H1 (cell line): ENCODE measurements at regions not wholly inside any gene's neighbourhood (a gene's known extent, or its start where the extent isn't known, plus 50 kb on each side); places are given as distances from the start of the nearest gene placed in this dataset.

ENCODE experiments used
- CTCF ChIA-PET: fragments of 300-600 bp; sonication (Branson Sonifier 250); formaldehyde crosslinking; loops from one replicate; lab custom pipeline; 2021; ENCODE audit not compliant: partially characterized antibody; lab: Charles Lee
- POLR2A ChIA-PET: fragments of 300-600 bp; sonication (Branson Sonifier 250); formaldehyde crosslinking; loops from one replicate; lab custom pipeline; 2021; ENCODE audit warnings: inconsistent platforms; ENCODE audit not compliant: partially characterized antibody; lab: Charles Lee
- DNase-seq, 2 experiments: peaks; one replicate each; pipeline versions ENCODE4 v3.0.0 to v3.0.0-alpha.2; 2010 to 2022; ENCODE audit warnings: low spot score in 2 of 2, low read depth in 1 of 2, mixed read lengths in 1 of 2
- FAIRE-seq: peaks from 2 replicates; lab custom pipeline; 2011; peaks lifted over from hg19 to GRCh38; lab: Jason Lieb, UNC
- H2AFZ ChIP-seq: 2 replicates; pipeline ENCODE4 v1.8.1; 2012; ENCODE audit warnings: low read length, inconsistent platforms
- H2AK5ac ChIP-seq: 2 replicates; pipeline ENCODE4 v1.6.1; 2013; ENCODE audit warnings: low read depth, low read length
- H2BK120ac ChIP-seq: replicated peaks from 2 replicates; pipeline ENCODE3; 2013; ENCODE audit warnings: low read depth, low read length, inconsistent platforms
- H2BK12ac ChIP-seq: 2 replicates; pipeline ENCODE4 v1.6.1; 2013; ENCODE audit warnings: low read depth, low read length
- H2BK15ac ChIP-seq: 2 replicates; pipeline ENCODE4 v1.6.1; 2013; ENCODE audit warnings: low read length
- H2BK20ac ChIP-seq: 2 replicates; pipeline ENCODE4 v1.6.1; 2013; ENCODE audit warnings: low read length
- H2BK5ac ChIP-seq: 2 replicates; pipeline ENCODE4 v1.6.1; 2013; ENCODE audit warnings: low read depth, low read length
- H3K14ac ChIP-seq: 2 replicates; pipeline ENCODE4 v1.6.1; 2013; ENCODE audit warnings: inconsistent platforms; ENCODE audit not compliant: insufficient read length
- H3K18ac ChIP-seq: 2 replicates; pipeline ENCODE4 v1.6.1; 2013; ENCODE audit warnings: low read length; ENCODE audit errors: extremely low read depth
- H3K23ac ChIP-seq: 2 replicates; pipeline ENCODE4 v1.6.1; 2013; ENCODE audit warnings: inconsistent platforms; ENCODE audit not compliant: insufficient read length
- H3K23me2 ChIP-seq: 2 replicates; pipeline ENCODE4 v1.6.1; 2013; ENCODE audit warnings: low read depth, low read length
- H3K27ac ChIP-seq: 2 replicates; pipeline ENCODE4 v1.6.1; 2011; ENCODE audit warnings: low read depth, low read length, inconsistent platforms
- H3K27me3 ChIP-seq, 4 experiments: replicated peaks in 1 of 4; 1 replicate in 1 of 4; 2 replicates in 3 of 4; pipeline versions ENCODE4 v1.6.1 to v1.8.1; 2011 to 2013; ENCODE audit warnings: low read length in 3 of 4, mild to moderate bottlenecking in 3 of 4, inconsistent platforms in 2 of 4, mixed read lengths in 2 of 4, moderate library complexity in 1 of 4; ENCODE audit not compliant: control insufficient read depth in 3 of 4, insufficient read depth in 3 of 4; ENCODE audit errors: extremely low read depth in 1 of 4
- H3K36me3 ChIP-seq, 4 experiments: 2 replicates each; pipeline versions ENCODE4 v1.6.1 to v1.8.1; 2011 to 2013; ENCODE audit warnings: mild to moderate bottlenecking in 4 of 4, low read length in 3 of 4, moderate library complexity in 2 of 4, control low read depth in 1 of 4, inconsistent platforms in 1 of 4; ENCODE audit not compliant: insufficient read depth in 4 of 4, control insufficient read depth in 2 of 4
- H3K4ac ChIP-seq: replicated peaks from 2 replicates; pipeline ENCODE3; 2013; ENCODE audit warnings: low read length, low read depth, mixed read lengths, inconsistent platforms; ENCODE audit not compliant: insufficient read length
- H3K4me1 ChIP-seq, 4 experiments: replicated peaks in 1 of 4; 1 replicate in 1 of 4; 2 replicates in 3 of 4; pipeline versions ENCODE4 v1.6.1 to v1.8.1; 2011 to 2013; ENCODE audit warnings: low read length in 3 of 4, inconsistent platforms in 2 of 4, mixed read lengths in 1 of 4; ENCODE audit not compliant: insufficient read depth in 4 of 4, control insufficient read depth in 3 of 4
- H3K4me2 ChIP-seq, 2 experiments: 2 replicates each; pipeline versions ENCODE4 v1.6.1 to v1.8.1; 2011 to 2013; ENCODE audit warnings: low read depth in 2 of 2, low read length in 2 of 2, control low read depth in 1 of 2, inconsistent platforms in 1 of 2, mild to moderate bottlenecking in 1 of 2; ENCODE audit not compliant: insufficient read depth in 1 of 2
- H3K4me3 ChIP-seq, 4 experiments: fragments of 200-600, 300-600 bp in 1 of 4; sonication (generic), shearing (Covaris generic), sonication (Bioruptor Twin) in 1 of 4; 2 replicates each; pipeline versions ENCODE4 v1.5.1 to v1.8.1; 2011 to 2016; ENCODE audit warnings: low read length in 4 of 4, low read depth in 3 of 4, control low read depth in 2 of 4, inconsistent platforms in 2 of 4, mild to moderate bottlenecking in 2 of 4, mixed read lengths in 1 of 4, moderate library complexity in 1 of 4; ENCODE audit not compliant: insufficient read depth in 2 of 4; ENCODE audit errors: extremely low read depth in 1 of 4
- H3K56ac ChIP-seq: replicated peaks from 2 replicates; pipeline ENCODE3; 2013; ENCODE audit warnings: low read depth, mild to moderate bottlenecking, mixed read lengths, low read length, inconsistent platforms; ENCODE audit not compliant: insufficient read length
- H3K79me1 ChIP-seq: 2 replicates; pipeline ENCODE4 v1.6.1; 2013; ENCODE audit warnings: low read depth, low read length, control low read depth
- H3K79me2 ChIP-seq, 2 experiments: 2 replicates each; pipeline versions ENCODE4 v1.6.1 to v1.8.1; 2012 to 2013; ENCODE audit warnings: low read length in 2 of 2, mild to moderate bottlenecking in 2 of 2, inconsistent platforms in 1 of 2; ENCODE audit not compliant: insufficient read depth in 2 of 2, control insufficient read depth in 1 of 2
- H3K9ac ChIP-seq, 4 experiments: replicated peaks in 1 of 4; 1 replicate in 1 of 4; 2 replicates in 3 of 4; pipeline versions ENCODE4 v1.6.1 to v1.8.1; 2011 to 2013; ENCODE audit warnings: low read depth in 3 of 4, low read length in 3 of 4, control low read depth in 2 of 4, mild to moderate bottlenecking in 2 of 4, moderate library complexity in 2 of 4, inconsistent platforms in 1 of 4; ENCODE audit errors: extremely low read depth in 1 of 4
- H3K9me3 ChIP-seq, 2 experiments: 2 replicates each; pipeline versions ENCODE4 v1.6.1 to v1.8.1; 2012 to 2013; ENCODE audit warnings: mild to moderate bottlenecking in 2 of 2, moderate library complexity in 2 of 2, control low read depth in 1 of 2, inconsistent platforms in 1 of 2, low read depth in 1 of 2, low read length in 1 of 2, mixed read lengths in 1 of 2; ENCODE audit not compliant: insufficient read depth in 2 of 2
- H4K20me1 ChIP-seq, 2 experiments: replicated peaks in 1 of 2; 2 replicates each; pipeline versions ENCODE3 to v1.8.1; 2011 to 2013; ENCODE audit warnings: inconsistent platforms in 2 of 2, low read length in 2 of 2, mild to moderate bottlenecking in 1 of 2; ENCODE audit not compliant: insufficient read depth in 2 of 2, control insufficient read depth in 1 of 2
- H4K5ac ChIP-seq: 2 replicates; pipeline ENCODE4 v1.6.1; 2013; ENCODE audit warnings: low read length, low read depth, mixed read lengths, inconsistent platforms; ENCODE audit not compliant: insufficient read length
- H4K8ac ChIP-seq: 2 replicates; pipeline ENCODE4 v1.8.0; 2013; ENCODE audit warnings: mild to moderate bottlenecking, moderate library complexity, low read length, inconsistent platforms; ENCODE audit not compliant: insufficient read depth; ENCODE audit errors: extremely low read depth
- H4K91ac ChIP-seq: replicated peaks from 2 replicates; pipeline ENCODE3; 2013; ENCODE audit warnings: low read length, mixed read lengths, inconsistent platforms; ENCODE audit not compliant: insufficient read length
- JUN ChIP-seq: IDR thresholded peaks from 2 replicates; pipeline ENCODE4 v1.6.1; 2011; ENCODE audit warnings: low read depth, mild to moderate bottlenecking, improper control_type of control experiment, low read length
- KDM1A ChIP-seq: fragments of 200-600, 300-600 bp; sonication (generic); IDR thresholded peaks from 2 replicates; pipeline ENCODE4 v1.7.1; 2016; ENCODE audit warnings: mild to moderate bottlenecking, low read length, borderline replicate concordance
- KDM5A ChIP-seq: fragments of 200-600 bp; IDR thresholded peaks from 2 replicates; pipeline ENCODE4 v1.7.1; 2012; ENCODE audit warnings: mild to moderate bottlenecking, low read length, inconsistent platforms, mixed read lengths
- POLR2AphosphoS5 ChIP-seq: IDR thresholded peaks from 2 replicates; pipeline ENCODE4 v1.6.1; 2011; ENCODE audit warnings: low read depth, low read length
- SP1 ChIP-seq: IDR thresholded peaks from 2 replicates; pipeline ENCODE4 v1.6.1; 2011; ENCODE audit warnings: low read depth, low read length
- SP2 ChIP-seq: IDR thresholded peaks from 2 replicates; pipeline ENCODE4 v1.6.1; 2012; ENCODE audit warnings: mild to moderate bottlenecking, low read length, inconsistent platforms
- TEAD4 ChIP-seq: IDR thresholded peaks from 2 replicates; pipeline ENCODE4 v1.6.1; 2012; ENCODE audit warnings: low read depth, low read length, inconsistent platforms, mixed read lengths
- ZNF274 ChIP-seq: IDR thresholded peaks from 2 replicates; pipeline ENCODE4 v1.7.0; 2012; ENCODE audit warnings: low read length, borderline replicate concordance; ENCODE audit errors: extremely low read depth
- TF ChIP-seq, protein P1 (sequence below): IDR thresholded peaks from 2 replicates; pipeline ENCODE4 v1.6.1; 2011; ENCODE audit warnings: low read depth, mild to moderate bottlenecking, low read length; ENCODE audit not compliant: insufficient read depth

DNA sequence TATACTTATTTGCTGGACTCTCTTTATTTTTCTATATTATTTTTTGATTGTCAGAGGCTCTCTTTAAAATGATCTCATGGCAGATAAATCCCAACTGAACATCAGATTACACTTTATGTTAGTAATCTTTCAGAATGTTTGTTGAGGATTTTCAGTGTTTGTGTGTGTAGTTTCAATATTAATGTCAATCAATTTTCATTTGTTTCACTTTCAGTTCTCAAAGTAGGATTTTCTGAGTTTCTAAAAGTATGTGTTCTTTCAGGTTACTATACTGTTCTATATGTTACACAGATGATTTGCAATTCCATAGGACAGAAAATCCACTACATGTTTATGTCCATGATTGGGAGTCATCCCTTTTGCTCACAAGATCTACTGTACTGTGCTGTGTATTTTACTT, 311.9 kb upstream of the POT1 start:
- Histone ChIP-seq H4K20me1 (no peaks in the 10 kb centered on the region), H3K18ac (no peak overlapping the region), H3K56ac (no peak overlapping the region), H4K91ac (no peak overlapping the region), H3K4me2 (no peak overlapping the region), H3K23me2 (no peaks in the 10 kb centered on the region), H2AK5ac (no peak overlapping the region), H2BK12ac (no peak overlapping the region), H3K27ac (no peak overlapping the region), H3K9ac (no peak overlapping the region), H3K4me3 (no peak overlapping the region), H4K8ac (no peak overlapping the region), H3K36me3 (no peaks in the 10 kb centered on the region; a peak in 1 of 8 replicates), H3K27me3 (no peaks in the 10 kb centered on the region), H3K4me1 (no peaks in the 10 kb centered on the region), H3K14ac (no peak overlapping the region), H4K5ac (no peak overlapping the region), H3K9me3 (no peaks in the 10 kb centered on the region), H2BK5ac (no peak overlapping the region), H3K79me1 (no peaks in the 10 kb centered on the region), H2AFZ (no peak overlapping the region), H2BK20ac (no peak overlapping the region), H3K23ac (no peak overlapping the region), H3K4ac (no peak overlapping the region), H2BK120ac (no peak overlapping the region), H2BK15ac (no peak overlapping the region), H3K79me2 (no peaks in the 10 kb centered on the region)
- DNase-seq (no peak), FAIRE-seq (no peak)
- ChIA-PET CTCF (interaction anchor here (0.6 kb wide), 1 partner anchor 8 kb away, joined by 3 read pairs; no protein-coding TSS in a partner anchor), POLR2A (no interaction called here)
- no peak for TF ChIP-seq KDM1A
- no peak for TF ChIP-seq SP2
- TF ChIP-seq TEAD4: no peak
- no peak for TF ChIP-seq POLR2AphosphoS5
- TF ChIP-seq JUN: no peak
- TF ChIP-seq, protein P1, sequence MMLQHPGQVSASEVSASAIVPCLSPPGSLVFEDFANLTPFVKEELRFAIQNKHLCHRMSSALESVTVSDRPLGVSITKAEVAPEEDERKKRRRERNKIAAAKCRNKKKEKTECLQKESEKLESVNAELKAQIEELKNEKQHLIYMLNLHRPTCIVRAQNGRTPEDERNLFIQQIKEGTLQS: no peak
- TF ChIP-seq ZNF274: no peak
- no peak for TF ChIP-seq KDM5A
- no peak for TF ChIP-seq SP1
